HG03571 (cell line): ENCODE measurements at regions not wholly inside any gene's neighbourhood (a gene's known extent, or its start where the extent isn't known, plus 50 kb on each side); places are given as distances from the start of the nearest gene placed in this dataset.

Experiments
- ATAC-seq: cut with Tn5 transposase; IDR thresholded peaks from one replicate; pipeline ENCODE4 v1.9.1; 2021; ENCODE audit not compliant: unreplicated experiment

GRCh38 chr2:62305421-62306176 is 109.7 kb downstream of the B3GNT2 start:
- ATAC-seq = no peak

- no peak for ATAC-seq
Measured at GRCh38 chr2:62304429-62305417, 108.8 kb downstream of the B3GNT2 start.

GRCh38 chr2:62303788-62304187 is 107.9 kb downstream of the B3GNT2 start:
- peak; percentile 41 for ATAC-seq

GRCh38 chr2:62302631-62303435 is 106.9 kb downstream of the B3GNT2 start:
- ATAC-seq = no peak

- ATAC-seq = no peak
Measured at GRCh38 chr2:62300925-62301324, 105.0 kb downstream of the B3GNT2 start.

- no peak for ATAC-seq
Measured at GRCh38 chr2:62297624-62298010, 101.7 kb downstream of the B3GNT2 start.

- ATAC-seq = no peak
Measured at GRCh38 chr2:62296832-62297623, 101.1 kb downstream of the B3GNT2 start.

GRCh38 chr2:62296034-62296831 is 100.3 kb downstream of the B3GNT2 start:
- no peak for ATAC-seq

GRCh38 chr2:62293490-62294271 is 97.8 kb downstream of the B3GNT2 start:
- ATAC-seq = peak; percentile 63

- ATAC-seq = no peak
Measured at GRCh38 chr2:62293151-62293489, 97.2 kb downstream of the B3GNT2 start.

GRCh38 chr2:62292190-62292589 is 96.3 kb downstream of the B3GNT2 start:
- ATAC-seq = no peak

GRCh38 chr2:62291517-62292137 is 95.7 kb downstream of the B3GNT2 start:
- no peak for ATAC-seq

- ATAC-seq = no peak
Measured at GRCh38 chr2:62291052-62291451, 95.1 kb downstream of the B3GNT2 start.

- peak; percentile 84 for ATAC-seq
Measured at GRCh38 chr2:62287899-62288880, 92.3 kb downstream of the B3GNT2 start.

- no peak for ATAC-seq
Measured at GRCh38 chr2:62287282-62287681, 91.4 kb downstream of the B3GNT2 start.

GRCh38 chr2:62286089-62286785 is 90.3 kb downstream of the B3GNT2 start:
- ATAC-seq = no peak

- no peak for ATAC-seq
Measured at GRCh38 chr2:62284980-62285379, 89.1 kb downstream of the B3GNT2 start.
